ENCODE measurements at regions not wholly inside any gene's neighbourhood (a gene's known extent, or its start where the extent isn't known, plus 50 kb on each side); places are given as distances from the start of the nearest gene placed in this dataset.

GRCh38 chr7:15086131-15086611 lies 183.6 kb upstream of the DGKB start:
- no peaks in the 10 kb centered on the region for H3K4me1 ChIP-seq
- H3K27me3 ChIP-seq (replicated peaks; ENCODE audit: control insufficient read depth, insufficient read depth, low read length): no peaks in the 10 kb centered on the region
- H3K36me3 ChIP-seq (ENCODE audit: control insufficient read depth, insufficient read depth, low read length): no peaks in the 10 kb centered on the region
- no peaks in the 10 kb centered on the region for H3K36me3 Mint-ChIP-seq (ENCODE audit: insufficient read depth, unreplicated experiment)
- H3K9me3 ChIP-seq: no peaks in the 10 kb centered on the region
- H3K4me3 ChIP-seq (ENCODE audit: low read depth, low read length): no peak overlapping the region
- no peaks in the 10 kb centered on the region for H3K9me3 Mint-ChIP-seq (ENCODE audit: unreplicated experiment)
- H3K4me1 Mint-ChIP-seq (ENCODE audit: low read depth, unreplicated experiment): no peaks in the 10 kb centered on the region
- BruUV-seq (replicated peaks): no TSS peak
- intact Hi-C loops (cut with micrococcal nuclease; ENCODE audit: unreplicated experiment): no loop called here
- no peak for DNase-seq
- H3K4me3 Mint-ChIP-seq (ENCODE audit: unreplicated experiment): no peak overlapping the region
- H3K27ac Mint-ChIP-seq (ENCODE audit: unreplicated experiment): no peak overlapping the region
- ChIA-PET CTCF (no interaction called here), POLR2A (no interaction called here)
- H3K27me3 Mint-ChIP-seq (ENCODE audit: insufficient read depth, unreplicated experiment): peaks cover 3% of the 10 kb centered on the region
- no peak for TF ChIP-seq CTCF (IDR thresholded peaks at IDR 0.05; ENCODE audit: insufficient read depth in 1 of 2, low read depth in 1 of 2, low read length in 1 of 2, severe bottlenecking in 1 of 2, unreplicated experiment in 1 of 2)

- H3K4me1 Mint-ChIP-seq (ENCODE audit: low read depth, unreplicated experiment): no peaks in the 10 kb centered on the region
- H3K36me3 Mint-ChIP-seq (ENCODE audit: insufficient read depth, unreplicated experiment): no peaks in the 10 kb centered on the region
- no peak overlapping the region for H3K4me3 Mint-ChIP-seq (ENCODE audit: unreplicated experiment)
- Histone ChIP-seq H3K4me3 (ENCODE audit: low read depth, low read length) (no peak overlapping the region), H3K27me3 (replicated peaks; ENCODE audit: control insufficient read depth, insufficient read depth, low read length) (no peaks in the 10 kb centered on the region), H3K9me3 (no peaks in the 10 kb centered on the region), H3K4me1 (no peaks in the 10 kb centered on the region), H3K36me3 (ENCODE audit: control insufficient read depth, insufficient read depth, low read length) (no peaks in the 10 kb centered on the region)
- no peak for DNase-seq
- TF ChIP-seq CTCF (IDR thresholded peaks at IDR 0.05; ENCODE audit: insufficient read depth in 1 of 2, low read depth in 1 of 2, low read length in 1 of 2, severe bottlenecking in 1 of 2, unreplicated experiment in 1 of 2): no peak
- no peak overlapping the region for H3K27ac Mint-ChIP-seq (ENCODE audit: unreplicated experiment)
- BruUV-seq (replicated peaks): no TSS peak
- ChIA-PET CTCF (no interaction called here), POLR2A (no interaction called here)
- H3K27me3 Mint-ChIP-seq (ENCODE audit: insufficient read depth, unreplicated experiment): peaks cover 3% of the 10 kb centered on the region
- intact Hi-C loops (cut with micrococcal nuclease; ENCODE audit: unreplicated experiment): no loop called here
- H3K9me3 Mint-ChIP-seq (ENCODE audit: unreplicated experiment): no peaks in the 10 kb centered on the region
Observed at GRCh38 chr7:15085366-15085765, 182.8 kb upstream of the DGKB start.

GRCh38 chr7:15084368-15084767 lies 181.8 kb upstream of the DGKB start:
- no peaks in the 10 kb centered on the region for H3K9me3 ChIP-seq

More at GRCh38 chr7:15084368-15084767, 181.8 kb upstream of the DGKB start:
- Histone ChIP-seq H3K27me3 (replicated peaks; ENCODE audit: control insufficient read depth, insufficient read depth, low read length) (no peaks in the 10 kb centered on the region), H3K4me3 (ENCODE audit: low read depth, low read length) (no peak overlapping the region), H3K36me3 (ENCODE audit: control insufficient read depth, insufficient read depth, low read length) (no peaks in the 10 kb centered on the region), H3K4me1 (no peaks in the 10 kb centered on the region)
- Mint-ChIP-seq H3K27me3 (ENCODE audit: insufficient read depth, unreplicated experiment) (peaks cover 3% of the 10 kb centered on the region), H3K4me3 (ENCODE audit: unreplicated experiment) (no peak overlapping the region), H3K27ac (ENCODE audit: unreplicated experiment) (no peak overlapping the region), H3K9me3 (ENCODE audit: unreplicated experiment) (no peaks in the 10 kb centered on the region), H3K36me3 (ENCODE audit: insufficient read depth, unreplicated experiment) (no peaks in the 10 kb centered on the region), H3K4me1 (ENCODE audit: low read depth, unreplicated experiment) (no peaks in the 10 kb centered on the region)
- intact Hi-C loops (cut with micrococcal nuclease; ENCODE audit: unreplicated experiment): no loop called here
- ChIA-PET CTCF (no interaction called here), POLR2A (no interaction called here)
- TF ChIP-seq CTCF (IDR thresholded peaks at IDR 0.05; ENCODE audit: insufficient read depth in 1 of 2, low read depth in 1 of 2, low read length in 1 of 2, severe bottlenecking in 1 of 2, unreplicated experiment in 1 of 2): no peak
- no TSS peak for BruUV-seq (replicated peaks)
- no peak for DNase-seq

All from Caco-2 (cell line).